CD4-positive, CD25-positive, alpha-beta regulatory T cell (primary cell): ENCODE measurements at regions not wholly inside any gene's neighbourhood (a gene's known extent, or its start where the extent isn't known, plus 50 kb on each side); places are given as distances from the start of the nearest gene placed in this dataset.

ENCODE experiments used
- ATAC-seq, 2 donors: fragments of 150-1000 bp; cut with Tn5 transposase; one replicate each; pipeline ENCODE4 v1.10.0; 2021; ENCODE audit warnings: low read depth in 2 of 2, moderate number of reproducible peaks in 2 of 2, moderate library complexity in 1 of 2
- DNase-seq, 3 donors: peaks; one replicate each; pipeline versions ENCODE4 v3.0.0 to v3.0.0-alpha.2; 2012 to 2022; ENCODE audit warnings: mixed read lengths in 1 of 3
- H3K27ac ChIP-seq: one replicate; pipeline ENCODE4 v1.7.0; 2013; ENCODE audit warnings: mild to moderate bottlenecking, low read length; ENCODE audit not compliant: insufficient read depth, poor library complexity, severe bottlenecking
- H3K27me3 ChIP-seq: one replicate; pipeline ENCODE4 v1.7.0; 2013; ENCODE audit warnings: low read length; ENCODE audit not compliant: control insufficient read depth, insufficient read depth
- H3K36me3 ChIP-seq: one replicate; pipeline ENCODE4 v1.7.0; 2013; ENCODE audit warnings: mild to moderate bottlenecking, low read length, moderate library complexity; ENCODE audit not compliant: control insufficient read depth, insufficient read depth
- H3K4me1 ChIP-seq: 2 replicates; pipeline ENCODE4 v1.7.0; 2013; ENCODE audit warnings: mild to moderate bottlenecking, low read length; ENCODE audit not compliant: insufficient read depth, control insufficient read depth, poor library complexity, severe bottlenecking
- H3K4me3 ChIP-seq: one replicate; pipeline ENCODE4 v1.7.0; 2013; ENCODE audit warnings: low read depth, mild to moderate bottlenecking, low read length, moderate library complexity
- H3K9me3 ChIP-seq, 2 experiments: 1 replicate in 1 of 2; 2 replicates in 1 of 2; pipeline ENCODE4 v1.7.0; 2013; ENCODE audit warnings: low read length in 2 of 2, mild to moderate bottlenecking in 1 of 2, moderate library complexity in 1 of 2; ENCODE audit not compliant: control insufficient read depth in 2 of 2
- H3K27ac Mint-ChIP-seq, 3 donors: one replicate each; pipeline ENCODE4 v1.8.0; 2020 to 2022; ENCODE audit warnings: mild to moderate bottlenecking in 3 of 3, mixed read lengths in 3 of 3, moderate library complexity in 2 of 3
- H3K27me3 Mint-ChIP-seq: one replicate; pipeline ENCODE4 v1.8.0; 2022; ENCODE audit warnings: mild to moderate bottlenecking, mixed read lengths
- H3K36me3 Mint-ChIP-seq: one replicate; pipeline ENCODE4 v1.8.0; 2020; ENCODE audit warnings: mixed read lengths
- H3K4me1 Mint-ChIP-seq, 4 donors: one replicate each; pipeline ENCODE4 v1.8.0; 2020 to 2022; ENCODE audit warnings: mixed read lengths in 4 of 4, mild to moderate bottlenecking in 1 of 4
- H3K4me3 Mint-ChIP-seq, 4 donors: one replicate each; pipeline ENCODE4 v1.8.0; 2020 to 2022; ENCODE audit warnings: mild to moderate bottlenecking in 4 of 4, mixed read lengths in 4 of 4, moderate library complexity in 3 of 4
- H3K9me3 Mint-ChIP-seq, 7 donors: one replicate each; pipeline ENCODE4 v1.8.0; 2020 to 2022; ENCODE audit warnings: mixed read lengths in 7 of 7, mild to moderate bottlenecking in 3 of 7, moderate library complexity in 2 of 7

GRCh38 chr16:48899500-48899899, 289.5 kb upstream of the N4BP1 start:
- no peaks in the 10 kb centered on the region for H3K9me3 ChIP-seq
- Mint-ChIP-seq H3K9me3 (peaks cover 0 to 4% (median 2%) of the 10 kb centered on the region in 7 donors), H3K36me3 (no peaks in the 10 kb centered on the region), H3K27ac (no peak overlapping the region), H3K27me3 (no peaks in the 10 kb centered on the region), H3K4me3 (no peak overlapping the region), H3K4me1 (no peaks in the 10 kb centered on the region)
- no peaks in the 10 kb centered on the region for H3K27me3 ChIP-seq
- ATAC-seq (no peak), DNase-seq (no peak)
- H3K4me1 ChIP-seq: no peaks in the 10 kb centered on the region
- H3K27ac ChIP-seq: no peak overlapping the region
- H3K4me3 ChIP-seq: no peak overlapping the region
- H3K36me3 ChIP-seq: no peaks in the 10 kb centered on the region

DNA sequence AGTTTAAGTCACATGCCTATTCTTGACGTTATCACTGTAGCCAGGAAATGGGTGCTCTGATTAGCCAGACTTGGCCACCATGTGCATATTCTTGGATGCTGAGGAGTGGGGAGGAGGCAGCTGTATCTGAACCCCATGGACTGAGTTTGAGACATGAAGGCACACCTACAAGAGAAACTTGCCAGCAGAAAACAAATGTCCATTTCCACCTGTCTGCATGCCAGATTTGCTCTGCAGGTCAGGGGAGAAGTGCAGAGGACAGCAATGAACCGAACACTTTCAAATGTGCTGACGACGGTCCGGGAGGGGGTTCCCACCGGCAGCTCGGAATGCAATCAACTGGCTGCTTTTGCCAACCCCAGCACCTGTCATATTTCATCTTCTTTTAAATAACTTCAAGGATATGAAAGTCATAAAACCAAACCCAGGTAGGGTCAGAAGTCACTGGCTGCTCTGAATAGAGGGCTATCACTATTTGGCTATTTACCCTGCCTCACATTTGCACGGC, 287.8 kb upstream of the N4BP1 start:
- ATAC-seq: no peak
- no peak overlapping the region for H3K4me3 Mint-ChIP-seq

DNA sequence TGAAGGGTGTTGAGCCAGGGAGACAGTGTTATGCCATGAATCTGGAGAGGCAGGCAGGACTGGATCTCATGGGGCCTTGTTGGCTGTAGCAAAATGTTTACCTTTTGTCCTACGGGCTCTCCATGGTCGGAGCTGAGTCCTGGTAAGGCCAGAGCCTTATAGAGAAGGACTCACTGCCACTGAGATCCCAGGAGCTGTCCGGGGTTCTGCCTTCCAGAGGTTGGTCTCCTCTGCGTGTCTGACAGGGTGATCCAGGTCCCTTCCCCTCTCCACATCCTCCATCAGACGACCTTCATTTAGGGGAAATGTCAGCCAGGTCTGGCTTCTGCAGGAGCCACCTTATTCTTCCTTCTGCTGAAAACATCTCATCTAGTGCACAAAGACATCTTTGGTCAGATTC, 285.2 kb upstream of the N4BP1 start:
- H3K9me3 ChIP-seq: no peaks in the 10 kb centered on the region
- H3K27me3 ChIP-seq: no peaks in the 10 kb centered on the region
- H3K4me3 ChIP-seq: no peak overlapping the region
- H3K4me1 ChIP-seq: no peaks in the 10 kb centered on the region
- Mint-ChIP-seq H3K4me3 (no peak overlapping the region), H3K9me3 (peaks cover 0 to 4% (median 2%) of the 10 kb centered on the region in 7 donors), H3K36me3 (no peaks in the 10 kb centered on the region), H3K4me1 (no peaks in the 10 kb centered on the region), H3K27ac (no peak overlapping the region), H3K27me3 (peaks cover 4% of the 10 kb centered on the region)
- H3K36me3 ChIP-seq: no peaks in the 10 kb centered on the region
- H3K27ac ChIP-seq: no peak overlapping the region
- no peak for ATAC-seq
- DNase-seq: no peak

More for the DNA sequence above, 287.8 kb upstream of the N4BP1 start:
- peaks cover 0 to 4% (median 0%) of the 10 kb centered on the region in 7 donors for H3K9me3 Mint-ChIP-seq
- no peaks in the 10 kb centered on the region for H3K4me1 Mint-ChIP-seq
- Histone ChIP-seq H3K9me3 (no peaks in the 10 kb centered on the region), H3K27me3 (no peaks in the 10 kb centered on the region), H3K4me1 (no peaks in the 10 kb centered on the region), H3K27ac (no peak overlapping the region), H3K36me3 (no peaks in the 10 kb centered on the region), H3K4me3 (no peak overlapping the region)
- H3K36me3 Mint-ChIP-seq: no peaks in the 10 kb centered on the region
- H3K27ac Mint-ChIP-seq: no peak overlapping the region
- peaks cover 4% of the 10 kb centered on the region for H3K27me3 Mint-ChIP-seq
- no peak for DNase-seq

GRCh38 chr16:48892893-48893292, 282.9 kb upstream of the N4BP1 start:
- ATAC-seq (no peak), DNase-seq (no peak)
- H3K4me1 Mint-ChIP-seq: no peaks in the 10 kb centered on the region
- Histone ChIP-seq H3K36me3 (no peaks in the 10 kb centered on the region), H3K27ac (no peak overlapping the region), H3K9me3 (no peaks in the 10 kb centered on the region), H3K4me1 (no peaks in the 10 kb centered on the region), H3K4me3 (no peak overlapping the region), H3K27me3 (no peaks in the 10 kb centered on the region)
- H3K4me3 Mint-ChIP-seq: no peak overlapping the region
- peaks cover 0 to 2% (median 2%) of the 10 kb centered on the region in 7 donors for H3K9me3 Mint-ChIP-seq
- H3K36me3 Mint-ChIP-seq: no peaks in the 10 kb centered on the region
- peaks cover 4% of the 10 kb centered on the region for H3K27me3 Mint-ChIP-seq
- H3K27ac Mint-ChIP-seq: no peak overlapping the region

DNA sequence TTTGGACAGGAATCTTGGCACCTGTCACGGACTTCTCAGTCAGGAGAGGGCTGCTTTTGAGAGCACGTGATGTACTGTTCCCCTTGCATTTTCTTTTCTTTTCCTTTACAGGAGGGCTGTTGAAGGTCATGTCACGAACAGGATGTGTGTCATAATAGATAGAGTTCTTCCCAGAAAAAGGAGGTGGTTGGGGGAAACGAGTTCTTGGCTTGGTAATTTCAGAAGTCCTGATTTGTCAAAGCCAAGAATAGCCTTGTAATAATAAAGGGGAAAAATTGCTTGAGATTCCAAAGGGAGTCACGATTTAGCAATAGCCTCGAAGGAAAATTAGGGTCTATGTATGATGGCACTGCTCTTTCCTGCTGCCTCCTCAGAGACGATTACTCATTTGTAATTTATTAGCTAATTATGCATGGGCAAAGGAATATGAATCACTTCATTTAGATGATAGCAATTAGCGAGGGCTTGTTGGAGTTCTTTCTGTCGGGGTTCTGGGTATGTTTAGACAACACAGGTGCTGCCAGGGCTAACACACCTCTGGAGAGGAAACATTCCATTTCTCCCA, 277.7 kb upstream of the N4BP1 start:
- Histone ChIP-seq H3K4me3 (no peak overlapping the region), H3K36me3 (no peaks in the 10 kb centered on the region), H3K4me1 (no peaks in the 10 kb centered on the region), H3K27me3 (no peaks in the 10 kb centered on the region), H3K27ac (no peak overlapping the region), H3K9me3 (no peaks in the 10 kb centered on the region)
- Mint-ChIP-seq H3K36me3 (no peaks in the 10 kb centered on the region), H3K9me3 (peaks cover 0 to 2% (median 2%) of the 10 kb centered on the region in 7 donors), H3K4me3 (no peak overlapping the region), H3K27ac (no peak overlapping the region), H3K4me1 (no peaks in the 10 kb centered on the region), H3K27me3 (no peaks in the 10 kb centered on the region)
- DNase-seq (no peak), ATAC-seq (no peak)

DNA sequence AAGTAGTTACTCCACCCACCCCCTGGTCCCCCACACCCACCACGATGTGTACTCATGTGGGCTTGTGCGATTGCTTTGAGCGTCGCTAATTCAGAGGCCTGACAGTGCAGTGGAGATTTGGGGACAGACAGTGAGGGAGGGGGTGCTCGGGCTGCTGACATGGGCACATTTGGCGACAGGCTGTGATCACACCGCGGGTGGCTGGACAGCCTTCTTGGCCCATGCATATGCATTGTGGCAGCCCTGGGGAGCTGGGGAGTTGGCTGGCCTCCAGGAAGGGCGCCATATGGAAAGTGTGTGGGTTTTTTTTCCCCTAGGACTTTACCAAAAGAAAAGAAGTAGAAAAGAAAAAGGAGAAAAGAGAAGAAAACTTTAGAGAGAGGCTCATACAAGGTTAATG, 275.5 kb upstream of the N4BP1 start:
- no peaks in the 10 kb centered on the region for H3K36me3 ChIP-seq
- H3K27me3 Mint-ChIP-seq: no peaks in the 10 kb centered on the region
- DNase-seq: no peak
- H3K9me3 Mint-ChIP-seq: peaks cover 0 to 3% (median 0%) of the 10 kb centered on the region in 7 donors
- H3K27ac ChIP-seq: no peak overlapping the region
- no peak for ATAC-seq
- H3K4me1 Mint-ChIP-seq: no peaks in the 10 kb centered on the region
- H3K4me1 ChIP-seq: no peaks in the 10 kb centered on the region
- no peaks in the 10 kb centered on the region for H3K27me3 ChIP-seq
- H3K4me3 ChIP-seq: no peak overlapping the region
- H3K36me3 Mint-ChIP-seq: no peaks in the 10 kb centered on the region
- H3K27ac Mint-ChIP-seq: no peak overlapping the region
- no peaks in the 10 kb centered on the region for H3K9me3 ChIP-seq
- no peak overlapping the region for H3K4me3 Mint-ChIP-seq

DNA sequence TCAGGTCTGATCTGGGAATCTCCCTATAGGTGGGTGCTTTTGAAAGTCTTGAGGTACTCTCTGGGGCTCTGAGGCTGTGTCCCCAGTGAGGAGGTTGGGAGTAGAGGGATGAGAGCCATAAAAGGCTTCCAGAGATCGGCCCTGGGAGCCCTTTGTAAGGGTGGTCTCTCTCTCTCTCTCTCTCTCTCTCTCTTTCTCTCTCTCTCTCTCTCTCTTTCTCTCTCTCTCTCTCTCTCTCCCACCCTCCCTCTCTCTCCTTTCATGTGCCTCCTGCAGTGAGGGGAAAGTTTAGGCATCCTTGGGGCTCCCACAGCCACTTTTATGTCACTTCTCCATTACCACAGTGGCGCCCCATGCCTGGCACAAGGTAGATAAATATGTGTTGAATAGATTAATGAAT, 271.3 kb upstream of the N4BP1 start:
- ATAC-seq (no peak), DNase-seq (no peak)
- Mint-ChIP-seq H3K9me3 (peaks cover 0 to 4% (median 0%) of the 10 kb centered on the region in 7 donors), H3K4me3 (no peak overlapping the region), H3K36me3 (no peaks in the 10 kb centered on the region), H3K27ac (no peak overlapping the region), H3K4me1 (no peaks in the 10 kb centered on the region), H3K27me3 (no peaks in the 10 kb centered on the region)
- Histone ChIP-seq H3K9me3 (no peaks in the 10 kb centered on the region), H3K4me1 (no peaks in the 10 kb centered on the region), H3K36me3 (no peaks in the 10 kb centered on the region), H3K27me3 (no peaks in the 10 kb centered on the region), H3K4me3 (no peak overlapping the region), H3K27ac (no peak overlapping the region)
